ENCODE measurements at regions not wholly inside any gene's neighbourhood (a gene's known extent, or its start where the extent isn't known, plus 50 kb on each side); places are given as distances from the start of the nearest gene placed in this dataset.
A peak's percentile ranks its signal among the peaks of the same experiment; 100 is the strongest.

- H3K27ac ChIP-seq (ENCODE audit: low read depth in 2 of 2, low read length in 2 of 2): no peak overlapping the region
- no peak for FAIRE-seq
- no peak for TF ChIP-seq CTCF (IDR thresholded peaks at IDR 0.05; ENCODE audit: borderline replicate concordance, extremely low read depth, insufficient read depth)
These were observed 641.9 kb downstream of the SLC4A3 start for GRCh38 chr2:220269367-220269766.

GRCh38 chr2:220270481-220271070 is 643.1 kb downstream of the SLC4A3 start:
- no peak overlapping the region for H3K9ac ChIP-seq (ENCODE audit: low read length in 3 of 3)
- no peaks in the 10 kb centered on the region for H3K36me3 ChIP-seq (ENCODE audit: control insufficient read depth in 2 of 3, insufficient read depth in 3 of 3, low read length in 3 of 3)
- H3K27me3 ChIP-seq (ENCODE audit: control insufficient read depth, insufficient read depth, low read length): no peaks in the 10 kb centered on the region
- intact Hi-C loops (cut with DNase I): no loop called here
- no peaks in the 10 kb centered on the region for H3K4me1 ChIP-seq (ENCODE audit: control insufficient read depth in 2 of 3, insufficient read depth in 2 of 3, low read depth in 1 of 3, low read length in 3 of 3)
- no peak overlapping the region for H3K4me3 ChIP-seq (ENCODE audit: low read length in 3 of 3)
- no peak for FAIRE-seq
- no peak overlapping the region for H3K27ac ChIP-seq (ENCODE audit: low read depth in 2 of 2, low read length in 2 of 2)
- H3K9me3 ChIP-seq (ENCODE audit: control insufficient read depth in 2 of 3, insufficient read depth in 1 of 3, low read length in 3 of 3): no peaks in the 10 kb centered on the region
- DNase-seq: peak in 2 of 5 donors; percentile 16 to 32
- TF ChIP-seq CTCF (IDR thresholded peaks at IDR 0.05; ENCODE audit: borderline replicate concordance, extremely low read depth, insufficient read depth): no peak

More at GRCh38 chr2:220269367-220269766, 641.9 kb downstream of the SLC4A3 start:
- Histone ChIP-seq H3K36me3 (ENCODE audit: control insufficient read depth in 2 of 3, insufficient read depth in 3 of 3, low read length in 3 of 3) (no peaks in the 10 kb centered on the region), H3K4me1 (ENCODE audit: control insufficient read depth in 2 of 3, insufficient read depth in 2 of 3, low read depth in 1 of 3, low read length in 3 of 3) (no peaks in the 10 kb centered on the region), H3K4me3 (ENCODE audit: low read length in 3 of 3) (no peak overlapping the region), H3K9ac (ENCODE audit: low read length in 3 of 3) (no peak overlapping the region), H3K27me3 (ENCODE audit: control insufficient read depth, insufficient read depth, low read length) (no peaks in the 10 kb centered on the region), H3K9me3 (ENCODE audit: control insufficient read depth in 2 of 3, insufficient read depth in 1 of 3, low read length in 3 of 3) (no peaks in the 10 kb centered on the region)
- intact Hi-C loops (cut with DNase I): no loop called here
- no peak for DNase-seq

- intact Hi-C loops (cut with DNase I): no loop called here
- DNase-seq (no peak), FAIRE-seq (peak; percentile 25)
These were observed 645.2 kb downstream of the SLC4A3 start for GRCh38 chr2:220272656-220273055.

More at GRCh38 chr2:220272656-220273055, 645.2 kb downstream of the SLC4A3 start:
- TF ChIP-seq CTCF (IDR thresholded peaks at IDR 0.05; ENCODE audit: borderline replicate concordance, extremely low read depth, insufficient read depth): no peak
- H3K27me3 ChIP-seq (ENCODE audit: control insufficient read depth, insufficient read depth, low read length): no peaks in the 10 kb centered on the region
- H3K27ac ChIP-seq (ENCODE audit: low read depth in 2 of 2, low read length in 2 of 2): no peak overlapping the region
- no peaks in the 10 kb centered on the region for H3K4me1 ChIP-seq (ENCODE audit: control insufficient read depth in 2 of 3, insufficient read depth in 2 of 3, low read depth in 1 of 3, low read length in 3 of 3)
- H3K36me3 ChIP-seq (ENCODE audit: control insufficient read depth in 2 of 3, insufficient read depth in 3 of 3, low read length in 3 of 3): no peaks in the 10 kb centered on the region
- no peak overlapping the region for H3K9ac ChIP-seq (ENCODE audit: low read length in 3 of 3)
- H3K4me3 ChIP-seq (ENCODE audit: low read length in 3 of 3): no peak overlapping the region
- no peaks in the 10 kb centered on the region for H3K9me3 ChIP-seq (ENCODE audit: control insufficient read depth in 2 of 3, insufficient read depth in 1 of 3, low read length in 3 of 3)

Data from kidney (tissue), 13 donors.